ENCODE measurements at regions not wholly inside any gene's neighbourhood (a gene's known extent, or its start where the extent isn't known, plus 50 kb on each side); places are given as distances from the start of the nearest gene placed in this dataset.

DNA sequence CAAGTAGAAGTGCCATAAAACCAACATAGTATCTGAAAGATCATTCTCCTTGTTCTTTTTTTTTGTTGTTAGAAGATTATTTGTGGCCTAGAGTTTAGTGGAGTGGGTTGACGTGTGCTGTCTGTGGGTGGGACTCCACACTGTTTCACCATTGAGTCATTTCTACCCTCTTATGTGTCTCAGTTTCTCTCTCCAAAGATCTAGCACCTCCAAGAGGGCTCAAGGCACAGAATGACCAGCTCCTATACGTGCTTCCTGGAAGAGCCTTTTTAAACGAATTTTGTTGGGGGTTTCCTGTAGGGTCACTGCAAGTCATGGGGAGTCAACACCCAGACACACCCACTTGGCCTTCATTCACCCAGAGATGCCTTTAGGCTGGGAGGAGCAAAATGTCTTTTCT, 150.1 kb downstream of the KLF8 start:
- Histone ChIP-seq H3K9me3 (no peaks in the 10 kb centered on the region), H3K27ac (no peak overlapping the region), H3K4me1 (replicated peaks) (no peaks in the 10 kb centered on the region), H3K4me3 (no peak overlapping the region), H3K36me3 (no peaks in the 10 kb centered on the region), H3K27me3 (replicated peaks; ENCODE audit: insufficient read depth) (no peaks in the 10 kb centered on the region)
- WGBS, result 79% methylated on average over 3 of the region's 3 CpGs
- intact Hi-C loops (cut with DNase I), result no loop called here
- TF ChIP-seq POLR2AphosphoS5 (IDR thresholded peaks at IDR 0.05), result no peak
- TF ChIP-seq, protein P1, sequence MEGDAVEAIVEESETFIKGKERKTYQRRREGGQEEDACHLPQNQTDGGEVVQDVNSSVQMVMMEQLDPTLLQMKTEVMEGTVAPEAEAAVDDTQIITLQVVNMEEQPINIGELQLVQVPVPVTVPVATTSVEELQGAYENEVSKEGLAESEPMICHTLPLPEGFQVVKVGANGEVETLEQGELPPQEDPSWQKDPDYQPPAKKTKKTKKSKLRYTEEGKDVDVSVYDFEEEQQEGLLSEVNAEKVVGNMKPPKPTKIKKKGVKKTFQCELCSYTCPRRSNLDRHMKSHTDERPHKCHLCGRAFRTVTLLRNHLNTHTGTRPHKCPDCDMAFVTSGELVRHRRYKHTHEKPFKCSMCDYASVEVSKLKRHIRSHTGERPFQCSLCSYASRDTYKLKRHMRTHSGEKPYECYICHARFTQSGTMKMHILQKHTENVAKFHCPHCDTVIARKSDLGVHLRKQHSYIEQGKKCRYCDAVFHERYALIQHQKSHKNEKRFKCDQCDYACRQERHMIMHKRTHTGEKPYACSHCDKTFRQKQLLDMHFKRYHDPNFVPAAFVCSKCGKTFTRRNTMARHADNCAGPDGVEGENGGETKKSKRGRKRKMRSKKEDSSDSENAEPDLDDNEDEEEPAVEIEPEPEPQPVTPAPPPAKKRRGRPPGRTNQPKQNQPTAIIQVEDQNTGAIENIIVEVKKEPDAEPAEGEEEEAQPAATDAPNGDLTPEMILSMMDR (IDR thresholded peaks at IDR 0.05), result no peak
- no peak for TF ChIP-seq POLR2A (IDR thresholded peaks at IDR 0.05)
- DNase-seq (ENCODE audit: low spot score), result no peak

GRCh38 chrX:56385336-56385735, 153.2 kb downstream of the KLF8 start:
- Histone ChIP-seq H3K27me3 (replicated peaks; ENCODE audit: insufficient read depth) (no peaks in the 10 kb centered on the region), H3K36me3 (no peaks in the 10 kb centered on the region), H3K4me1 (replicated peaks) (no peaks in the 10 kb centered on the region), H3K27ac (no peak overlapping the region), H3K9me3 (no peaks in the 10 kb centered on the region), H3K4me3 (no peak overlapping the region)
- intact Hi-C loops (cut with DNase I), result no loop called here
- WGBS, result 93% methylated on average over 1 of the region's 1 CpG
- TF ChIP-seq POLR2A (IDR thresholded peaks at IDR 0.05) (no peak), POLR2AphosphoS5 (IDR thresholded peaks at IDR 0.05) (no peak)
- TF ChIP-seq, protein P1 (IDR thresholded peaks at IDR 0.05), result no peak
- DNase-seq (ENCODE audit: low spot score), result no peak

GRCh38 chrX:56385960-56386359, 153.8 kb downstream of the KLF8 start:
- DNase-seq (ENCODE audit: low spot score), result no peak
- Histone ChIP-seq H3K27ac (no peak overlapping the region), H3K4me1 (replicated peaks) (no peaks in the 10 kb centered on the region), H3K36me3 (no peaks in the 10 kb centered on the region), H3K4me3 (no peak overlapping the region), H3K27me3 (replicated peaks; ENCODE audit: insufficient read depth) (no peaks in the 10 kb centered on the region), H3K9me3 (no peaks in the 10 kb centered on the region)
- TF ChIP-seq POLR2AphosphoS5 (IDR thresholded peaks at IDR 0.05) (no peak), POLR2A (IDR thresholded peaks at IDR 0.05) (no peak)
- TF ChIP-seq, protein P1 (IDR thresholded peaks at IDR 0.05), result no peak
- 63% methylated on average over 1 of the region's 1 CpG for WGBS
- intact Hi-C loops (cut with DNase I), result no loop called here

DNA sequence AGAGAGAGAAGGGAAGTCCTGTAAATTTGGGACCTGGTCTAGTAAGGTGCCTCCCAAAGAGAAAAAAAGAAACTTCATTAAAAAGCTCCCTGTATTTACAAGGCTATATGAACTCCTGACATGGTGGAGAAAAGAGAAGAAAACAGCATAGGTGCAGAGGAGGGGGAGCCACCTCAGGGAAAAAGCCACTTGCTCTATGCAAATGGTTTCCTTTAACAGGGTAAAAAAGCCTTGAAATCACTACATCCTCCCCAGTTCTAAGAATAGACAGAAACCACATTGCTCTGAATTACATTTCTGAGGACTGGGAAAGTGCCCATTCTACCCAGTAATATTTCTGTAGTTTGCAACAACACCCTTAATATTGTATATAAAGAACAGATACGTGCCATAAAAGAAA, 165.5 kb downstream of the KLF8 start:
- H3K9me3 ChIP-seq, result no peaks in the 10 kb centered on the region
- H3K36me3 ChIP-seq, result no peaks in the 10 kb centered on the region
- H3K4me3 ChIP-seq, result no peak overlapping the region
- no peaks in the 10 kb centered on the region for H3K4me1 ChIP-seq (replicated peaks)
- 93% methylated on average over 1 of the region's 1 CpG for WGBS
- intact Hi-C loops (cut with DNase I), result no loop called here
- no peak overlapping the region for H3K27ac ChIP-seq
- TF ChIP-seq, protein P1 (IDR thresholded peaks at IDR 0.05), result no peak
- TF ChIP-seq POLR2AphosphoS5 (IDR thresholded peaks at IDR 0.05), result no peak
- no peak for TF ChIP-seq POLR2A (IDR thresholded peaks at IDR 0.05)
- no peaks in the 10 kb centered on the region for H3K27me3 ChIP-seq (replicated peaks; ENCODE audit: insufficient read depth)
- no peak for DNase-seq (ENCODE audit: low spot score)

DNA sequence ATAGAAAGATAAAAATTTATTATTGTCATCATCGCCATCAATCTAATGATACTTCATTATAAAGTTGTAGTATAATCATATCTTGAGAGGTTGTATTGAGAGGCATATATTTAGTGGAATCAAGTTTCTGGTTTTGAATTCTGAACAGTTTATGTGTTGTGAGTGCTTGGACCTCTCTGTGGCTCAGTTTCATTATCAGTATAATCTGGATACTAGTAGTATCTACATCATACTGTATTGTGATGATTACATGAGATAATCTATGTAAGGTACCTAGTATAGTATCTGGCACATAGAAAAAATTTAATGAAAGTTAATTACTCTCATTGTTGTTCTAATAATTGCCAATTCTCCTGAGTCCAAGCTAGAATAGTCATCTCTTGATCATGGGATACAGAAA, 161.2 kb upstream of the UBQLN2 start:
- no peaks in the 10 kb centered on the region for H3K9me3 ChIP-seq
- TF ChIP-seq POLR2AphosphoS5 (IDR thresholded peaks at IDR 0.05), result no peak
- TF ChIP-seq, protein P1 (IDR thresholded peaks at IDR 0.05), result no peak
- no peak for TF ChIP-seq POLR2A (IDR thresholded peaks at IDR 0.05)
- H3K27ac ChIP-seq, result no peak overlapping the region
- no peaks in the 10 kb centered on the region for H3K4me1 ChIP-seq (replicated peaks)
- intact Hi-C loops (cut with DNase I), result no loop called here
- no peaks in the 10 kb centered on the region for H3K27me3 ChIP-seq (replicated peaks; ENCODE audit: insufficient read depth)
- H3K36me3 ChIP-seq, result no peaks in the 10 kb centered on the region
- no peak for DNase-seq (ENCODE audit: low spot score)
- H3K4me3 ChIP-seq, result no peak overlapping the region
- 85% methylated on average over 1 of the region's 1 CpG for WGBS
